GM23338 (cell line): ENCODE measurements at regions not wholly inside any gene's neighbourhood (a gene's known extent, or its start where the extent isn't known, plus 50 kb on each side); places are given as distances from the start of the nearest gene placed in this dataset.

ENCODE experiments used
- ATAC-seq: fragments of 200-7000 bp; cut with Tn5 transposase; 3 replicates; pipeline ENCODE4 v1.9.1; 2020
- DNase-seq: peaks from one replicate; pipeline ENCODE4 v3.0.0-alpha.2; 2015; ENCODE audit warnings: low spot score
- H2AFZ ChIP-seq: fragments of 200-600 bp; sonication (generic); 2 replicates; pipeline ENCODE4 v1.8.0; 2016; ENCODE audit warnings: antibody characterized with exemption, mild to moderate bottlenecking, moderate library complexity
- H3F3A ChIP-seq: fragments of 200-600 bp; sonication (generic); replicated peaks from 2 replicates; pipeline ENCODE4 v1.8.0; 2017; ENCODE audit warnings: antibody characterized with exemption, mixed run types, low read depth
- H3K27ac ChIP-seq: fragments of 200-600 bp; sonication (generic); 2 replicates; pipeline ENCODE4 v1.6.1; 2016; ENCODE audit warnings: low read depth
- H3K27me3 ChIP-seq: fragments of 200-600 bp; sonication (generic); 2 replicates; pipeline ENCODE4 v1.8.0; 2016; ENCODE audit warnings: mild to moderate bottlenecking, mixed run types, moderate library complexity; ENCODE audit not compliant: insufficient read depth
- H3K36me3 ChIP-seq: fragments of 200-600 bp; sonication (generic); 2 replicates; pipeline ENCODE4 v1.8.0; 2016; ENCODE audit warnings: mild to moderate bottlenecking; ENCODE audit not compliant: insufficient read depth
- H3K4me1 ChIP-seq: fragments of 200-600 bp; sonication (generic); 2 replicates; pipeline ENCODE4 v1.8.0; 2016; ENCODE audit warnings: mild to moderate bottlenecking, moderate library complexity; ENCODE audit not compliant: insufficient read depth
- H3K4me2 ChIP-seq: fragments of 200-600 bp; sonication (generic); 2 replicates; pipeline ENCODE4 v1.7.1; 2017; ENCODE audit warnings: mixed run types
- H3K4me3 ChIP-seq: fragments of 200-600 bp; sonication (generic); 2 replicates; pipeline ENCODE4 v1.6.1; 2016; ENCODE audit warnings: mixed run types
- H3K79me2 ChIP-seq: fragments of 200-600 bp; sonication (generic); replicated peaks from 2 replicates; pipeline ENCODE4 v1.8.0; 2017; ENCODE audit warnings: mild to moderate bottlenecking; ENCODE audit not compliant: insufficient read depth
- H3K9me2 ChIP-seq: fragments of 200-600 bp; sonication (generic); 2 replicates; pipeline ENCODE4 v1.8.0; 2017; ENCODE audit not compliant: insufficient read depth
- H4K20me1 ChIP-seq: fragments of 200-600 bp; sonication (generic); replicated peaks from 2 replicates; pipeline ENCODE4 v1.8.0; 2017; ENCODE audit warnings: mild to moderate bottlenecking; ENCODE audit not compliant: insufficient read depth
- H3K27ac Mint-ChIP-seq: 2 replicates; pipeline ENCODE4 v1.8.0; 2020; ENCODE audit warnings: inconsistent platforms, mild to moderate bottlenecking, moderate library complexity, mixed read lengths
- H3K27me3 Mint-ChIP-seq: 3 replicates; pipeline ENCODE4 v1.8.0; 2022; ENCODE audit warnings: low read depth, mild to moderate bottlenecking, moderate library complexity, mixed read lengths, inconsistent platforms; ENCODE audit not compliant: insufficient read depth, poor library complexity
- H3K36me3 Mint-ChIP-seq: 3 replicates; pipeline ENCODE4 v1.8.0; 2021; ENCODE audit warnings: low read depth, mild to moderate bottlenecking, inconsistent platforms, moderate library complexity, mixed read lengths
- H3K4me1 Mint-ChIP-seq: 3 replicates; pipeline ENCODE4 v1.8.0; 2020; ENCODE audit warnings: mild to moderate bottlenecking, inconsistent platforms, mixed read lengths
- H3K4me3 Mint-ChIP-seq: 3 replicates; pipeline ENCODE4 v1.8.0; 2021; ENCODE audit warnings: moderate library complexity, mild to moderate bottlenecking, inconsistent platforms, mixed read lengths
- H3K9me3 Mint-ChIP-seq: 3 replicates; pipeline ENCODE4 v1.8.0; 2020; ENCODE audit warnings: moderate library complexity, mild to moderate bottlenecking, inconsistent platforms, mixed read lengths
- CREB1 ChIP-seq: fragments of 250-450 bp; sonication (Bioruptor Pico); IDR thresholded peaks from 2 replicates; pipeline ENCODE4 v1.5.0; 2020; ENCODE audit warnings: low read depth, mild to moderate bottlenecking, moderate library complexity
- CTCF ChIP-seq, 2 experiments: fragments of 200-600 bp in 1 of 2; sonication (generic) in 1 of 2; conservative IDR thresholded peaks; 2 replicates each; pipeline versions ENCODE4 v1.5.1 to v1.6.1; 2016 to 2017; ENCODE audit warnings: antibody characterized with exemption in 2 of 2, low read depth in 2 of 2, mild to moderate bottlenecking in 2 of 2, moderate library complexity in 1 of 2
- ETS1 ChIP-seq: IDR thresholded peaks from 2 replicates; pipeline ENCODE4 v1.6.1; 2016; ENCODE audit warnings: antibody characterized with exemption
- EZH2 ChIP-seq: fragments of 200-600 bp; sonication (generic); IDR thresholded peaks from one replicate; pipeline ENCODE4 v1.8.0; 2017; ENCODE audit warnings: antibody characterized with exemption, mild to moderate bottlenecking, low read depth; ENCODE audit not compliant: unreplicated experiment
- EZH2phosphoT487 ChIP-seq: fragments of 200-600 bp; sonication (generic); IDR thresholded peaks from one replicate; pipeline ENCODE4 v1.8.1; 2018; ENCODE audit warnings: antibody characterized with exemption; ENCODE audit not compliant: unreplicated experiment
- JUNB ChIP-seq: IDR thresholded peaks from one replicate; pipeline ENCODE4 v1.6.1; 2016; ENCODE audit warnings: antibody characterized with exemption; ENCODE audit not compliant: unreplicated experiment
- NANOG ChIP-seq: IDR thresholded peaks from 2 replicates; pipeline ENCODE4 v1.6.1; 2016; ENCODE audit warnings: antibody characterized with exemption, borderline replicate concordance
- REST ChIP-seq: IDR thresholded peaks from one replicate; pipeline ENCODE4 v1.6.1; 2018; ENCODE audit warnings: antibody characterized with exemption; ENCODE audit not compliant: unreplicated experiment
- STAT1 ChIP-seq: IDR thresholded peaks from one replicate; pipeline ENCODE4 v1.6.1; 2016; ENCODE audit warnings: antibody characterized with exemption; ENCODE audit not compliant: unreplicated experiment
- ZNF114 ChIP-seq: fragments of 250-450 bp; sonication (Bioruptor Pico); IDR thresholded peaks from 2 replicates; pipeline ENCODE4 v1.5.0; 2020; ENCODE audit warnings: mild to moderate bottlenecking, moderate library complexity
- TF ChIP-seq, protein P1 (sequence below): fragments of 250-450 bp; sonication (Bioruptor Pico); IDR thresholded peaks from 2 replicates; pipeline ENCODE4 v1.5.0; 2020; ENCODE audit warnings: mild to moderate bottlenecking, moderate library complexity

DNA sequence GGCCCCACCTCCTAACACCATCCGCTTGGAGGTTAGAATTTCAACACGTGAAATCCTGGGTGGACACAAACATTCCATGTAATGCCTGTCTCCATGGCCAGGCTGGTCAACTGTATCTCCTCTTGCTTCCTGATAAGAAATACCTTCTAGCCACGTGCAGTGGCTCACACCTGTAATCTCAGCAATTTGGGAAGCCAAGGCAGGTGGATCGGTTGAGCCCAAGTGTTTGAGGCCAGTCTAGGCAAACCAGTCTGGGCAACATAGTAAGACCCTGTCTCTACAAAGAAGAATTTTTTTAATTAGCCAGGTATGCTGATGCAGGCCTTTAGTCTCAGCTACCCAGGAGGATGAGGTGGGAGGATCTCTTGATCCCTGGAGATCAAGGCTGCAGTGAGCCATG, 58.3 kb upstream of the GALNT2 start:
- Mint-ChIP-seq H3K27ac (no peak overlapping the region), H3K4me3 (no peak overlapping the region), H3K36me3 (no peaks in the 10 kb centered on the region), H3K9me3 (no peaks in the 10 kb centered on the region), H3K27me3 (peaks cover 2% of the 10 kb centered on the region), H3K4me1 (peaks cover 10% of the 10 kb centered on the region; the same call in 2 of the 3 replicates)
- ATAC-seq (no peak), DNase-seq (no peak)
- Histone ChIP-seq H2AFZ (no peak overlapping the region), H3K27ac (no peak overlapping the region), H3K79me2 (no peaks in the 10 kb centered on the region), H3K36me3 (no peaks in the 10 kb centered on the region), H3K9me2 (no peaks in the 10 kb centered on the region), H3K4me1 (no peaks in the 10 kb centered on the region), H4K20me1 (no peaks in the 10 kb centered on the region), H3K27me3 (no peaks in the 10 kb centered on the region), H3K4me2 (no peak overlapping the region), H3K4me3 (no peak overlapping the region), H3F3A (no peaks in the 10 kb centered on the region)
- no peak for TF ChIP-seq JUNB
- TF ChIP-seq ETS1 = no peak
- TF ChIP-seq CTCF (conservative IDR thresholded peaks at IDR 0.05; ENCODE audit: low read depth in 2 of 2) = no peak
- no peak for TF ChIP-seq ZNF114
- TF ChIP-seq, protein P1, sequence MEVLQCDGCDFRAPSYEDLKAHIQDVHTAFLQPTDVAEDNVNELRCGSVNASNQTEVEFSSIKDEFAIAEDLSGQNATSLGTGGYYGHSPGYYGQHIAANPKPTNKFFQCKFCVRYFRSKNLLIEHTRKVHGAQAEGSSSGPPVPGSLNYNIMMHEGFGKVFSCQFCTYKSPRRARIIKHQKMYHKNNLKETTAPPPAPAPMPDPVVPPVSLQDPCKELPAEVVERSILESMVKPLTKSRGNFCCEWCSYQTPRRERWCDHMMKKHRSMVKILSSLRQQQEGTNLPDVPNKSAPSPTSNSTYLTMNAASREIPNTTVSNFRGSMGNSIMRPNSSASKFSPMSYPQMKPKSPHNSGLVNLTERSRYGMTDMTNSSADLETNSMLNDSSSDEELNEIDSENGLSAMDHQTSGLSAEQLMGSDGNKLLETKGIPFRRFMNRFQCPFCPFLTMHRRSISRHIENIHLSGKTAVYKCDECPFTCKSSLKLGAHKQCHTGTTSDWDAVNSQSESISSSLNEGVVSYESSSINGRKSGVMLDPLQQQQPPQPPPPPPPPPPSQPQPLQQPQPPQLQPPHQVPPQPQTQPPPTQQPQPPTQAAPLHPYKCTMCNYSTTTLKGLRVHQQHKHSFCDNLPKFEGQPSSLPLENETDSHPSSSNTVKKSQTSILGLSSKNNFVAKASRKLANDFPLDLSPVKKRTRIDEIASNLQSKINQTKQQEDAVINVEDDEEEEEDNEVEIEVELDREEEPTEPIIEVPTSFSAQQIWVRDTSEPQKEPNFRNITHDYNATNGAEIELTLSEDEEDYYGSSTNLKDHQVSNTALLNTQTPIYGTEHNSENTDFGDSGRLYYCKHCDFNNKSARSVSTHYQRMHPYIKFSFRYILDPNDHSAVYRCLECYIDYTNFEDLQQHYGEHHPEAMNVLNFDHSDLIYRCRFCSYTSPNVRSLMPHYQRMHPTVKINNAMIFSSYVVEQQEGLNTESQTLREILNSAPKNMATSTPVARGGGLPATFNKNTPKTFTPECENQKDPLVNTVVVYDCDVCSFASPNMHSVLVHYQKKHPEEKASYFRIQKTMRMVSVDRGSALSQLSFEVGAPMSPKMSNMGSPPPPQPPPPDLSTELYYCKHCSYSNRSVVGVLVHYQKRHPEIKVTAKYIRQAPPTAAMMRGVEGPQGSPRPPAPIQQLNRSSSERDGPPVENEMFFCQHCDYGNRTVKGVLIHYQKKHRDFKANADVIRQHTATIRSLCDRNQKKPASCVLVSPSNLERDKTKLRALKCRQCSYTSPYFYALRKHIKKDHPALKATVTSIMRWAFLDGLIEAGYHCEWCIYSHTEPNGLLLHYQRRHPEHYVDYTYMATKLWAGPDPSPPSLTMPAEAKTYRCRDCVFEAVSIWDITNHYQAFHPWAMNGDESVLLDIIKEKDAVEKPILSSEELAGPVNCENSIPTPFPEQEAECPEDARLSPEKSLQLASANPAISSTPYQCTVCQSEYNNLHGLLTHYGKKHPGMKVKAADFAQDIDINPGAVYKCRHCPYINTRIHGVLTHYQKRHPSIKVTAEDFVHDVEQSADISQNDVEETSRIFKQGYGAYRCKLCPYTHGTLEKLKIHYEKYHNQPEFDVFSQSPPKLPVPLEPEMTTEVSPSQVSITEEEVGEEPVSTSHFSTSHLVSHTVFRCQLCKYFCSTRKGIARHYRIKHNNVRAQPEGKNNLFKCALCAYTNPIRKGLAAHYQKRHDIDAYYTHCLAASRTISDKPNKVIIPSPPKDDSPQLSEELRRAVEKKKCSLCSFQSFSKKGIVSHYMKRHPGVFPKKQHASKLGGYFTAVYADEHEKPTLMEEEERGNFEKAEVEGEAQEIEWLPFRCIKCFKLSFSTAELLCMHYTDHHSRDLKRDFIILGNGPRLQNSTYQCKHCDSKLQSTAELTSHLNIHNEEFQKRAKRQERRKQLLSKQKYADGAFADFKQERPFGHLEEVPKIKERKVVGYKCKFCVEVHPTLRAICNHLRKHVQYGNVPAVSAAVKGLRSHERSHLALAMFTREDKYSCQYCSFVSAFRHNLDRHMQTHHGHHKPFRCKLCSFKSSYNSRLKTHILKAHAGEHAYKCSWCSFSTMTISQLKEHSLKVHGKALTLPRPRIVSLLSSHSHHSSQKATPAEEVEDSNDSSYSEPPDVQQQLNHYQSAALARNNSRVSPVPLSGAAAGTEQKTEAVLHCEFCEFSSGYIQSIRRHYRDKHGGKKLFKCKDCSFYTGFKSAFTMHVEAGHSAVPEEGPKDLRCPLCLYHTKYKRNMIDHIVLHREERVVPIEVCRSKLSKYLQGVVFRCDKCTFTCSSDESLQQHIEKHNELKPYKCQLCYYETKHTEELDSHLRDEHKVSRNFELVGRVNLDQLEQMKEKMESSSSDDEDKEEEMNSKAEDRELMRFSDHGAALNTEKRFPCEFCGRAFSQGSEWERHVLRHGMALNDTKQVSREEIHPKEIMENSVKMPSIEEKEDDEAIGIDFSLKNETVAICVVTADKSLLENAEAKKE (CRISPR knock-in tag) = no peak
- TF ChIP-seq EZH2phosphoT487 = no peak
- no peak for TF ChIP-seq CREB1
- no peak for TF ChIP-seq NANOG
- TF ChIP-seq STAT1 = no peak
- no peak for TF ChIP-seq EZH2
- no peak for TF ChIP-seq REST
